Loucy (cell line): ENCODE measurements at regions not wholly inside any gene's neighbourhood (a gene's known extent, or its start where the extent isn't known, plus 50 kb on each side); places are given as distances from the start of the nearest gene placed in this dataset.

Source experiments
- H2AFZ ChIP-seq: fragments of 200-600 bp; sonication (generic); 2 replicates; pipeline ENCODE4 v1.6.0; 2016; ENCODE audit warnings: antibody characterized with exemption, mild to moderate bottlenecking, low read length, moderate library complexity
- H3F3A ChIP-seq: fragments of 200-600 bp; 2 replicates; pipeline ENCODE4 v1.6.0; 2016; ENCODE audit warnings: antibody characterized with exemption, low read depth, mild to moderate bottlenecking
- H3K27me3 ChIP-seq: fragments of 200-600 bp; sonication (generic); 2 replicates; pipeline ENCODE4 v1.6.1; 2014; ENCODE audit warnings: low read length, mild to moderate bottlenecking; ENCODE audit not compliant: insufficient read depth, poor library complexity, severe bottlenecking
- H3K36me3 ChIP-seq: fragments of 200-600 bp; sonication (generic); 2 replicates; pipeline ENCODE4 v1.6.1; 2016; ENCODE audit warnings: low read length; ENCODE audit not compliant: insufficient read depth
- H3K4me1 ChIP-seq: fragments of 200-600 bp; sonication (generic); 2 replicates; pipeline ENCODE4 v1.5.1; 2014; ENCODE audit warnings: low read length, mild to moderate bottlenecking; ENCODE audit not compliant: insufficient read depth, poor library complexity, severe bottlenecking
- H3K4me2 ChIP-seq: fragments of 200-600 bp; sonication (generic); 2 replicates; pipeline ENCODE4 v1.6.0; 2014; ENCODE audit warnings: antibody characterized with exemption, low read length, low read depth, mild to moderate bottlenecking; ENCODE audit not compliant: poor library complexity, severe bottlenecking
- H3K4me3 ChIP-seq: fragments of 200-600 bp; sonication (generic); 2 replicates; pipeline ENCODE4 v1.5.1; 2014; ENCODE audit warnings: low read length, mild to moderate bottlenecking, mixed read lengths; ENCODE audit not compliant: poor library complexity, severe bottlenecking
- H3K79me2 ChIP-seq: fragments of 200-600 bp; sonication (generic); 2 replicates; pipeline ENCODE4 v1.6.1; 2014; ENCODE audit warnings: low read length; ENCODE audit not compliant: insufficient read depth
- H3K9ac ChIP-seq: fragments of 200-600 bp; sonication (generic); 2 replicates; pipeline ENCODE4 v1.6.0; 2014; ENCODE audit warnings: mild to moderate bottlenecking, low read depth, low read length, moderate library complexity; ENCODE audit not compliant: poor library complexity, severe bottlenecking
- H3K9me2 ChIP-seq: fragments of 200-600 bp; sonication (generic); replicated peaks from 2 replicates; pipeline ENCODE4 v1.6.1; 2016; ENCODE audit warnings: low read depth, low read length, mixed read lengths
- H3K9me3 ChIP-seq: fragments of 200-600 bp; sonication (generic); 2 replicates; pipeline ENCODE4 v1.6.1; 2014; ENCODE audit warnings: mild to moderate bottlenecking, antibody characterized with exemption, low read length, low read depth; ENCODE audit not compliant: insufficient read depth
- H4K20me1 ChIP-seq: fragments of 200-600 bp; sonication (generic); 2 replicates; pipeline ENCODE4 v1.6.0; 2014; ENCODE audit warnings: antibody characterized with exemption, low read length, mild to moderate bottlenecking; ENCODE audit not compliant: insufficient read depth, poor library complexity, severe bottlenecking
- EZH2phosphoT487 ChIP-seq: fragments of 200-600 bp; IDR thresholded peaks from 2 replicates; pipeline ENCODE4 v1.6.1; 2018; ENCODE audit warnings: antibody characterized with exemption, mild to moderate bottlenecking, moderate library complexity, borderline replicate concordance
- TF ChIP-seq, protein P1 (sequence below): fragments of 200-600 bp; sonication (generic); conservative IDR thresholded peaks from 2 replicates; pipeline ENCODE4 v1.5.1; 2014; ENCODE audit warnings: mild to moderate bottlenecking, antibody characterized with exemption, low read length

GRCh38 chr14:55761651-55762050 lies 181.6 kb downstream of the KTN1 start:
- H3F3A ChIP-seq = no peaks in the 10 kb centered on the region
- no peak overlapping the region for H3K4me3 ChIP-seq
- no peaks in the 10 kb centered on the region for H3K4me1 ChIP-seq
- no peaks in the 10 kb centered on the region for H3K9me2 ChIP-seq
- H3K27me3 ChIP-seq = no peaks in the 10 kb centered on the region
- H2AFZ ChIP-seq = no peak overlapping the region
- no peaks in the 10 kb centered on the region for H3K79me2 ChIP-seq
- no peaks in the 10 kb centered on the region for H4K20me1 ChIP-seq
- H3K36me3 ChIP-seq = no peaks in the 10 kb centered on the region
- H3K9ac ChIP-seq = no peak overlapping the region
- H3K9me3 ChIP-seq = no peaks in the 10 kb centered on the region
- TF ChIP-seq EZH2phosphoT487 = no peak
- TF ChIP-seq, protein P1, sequence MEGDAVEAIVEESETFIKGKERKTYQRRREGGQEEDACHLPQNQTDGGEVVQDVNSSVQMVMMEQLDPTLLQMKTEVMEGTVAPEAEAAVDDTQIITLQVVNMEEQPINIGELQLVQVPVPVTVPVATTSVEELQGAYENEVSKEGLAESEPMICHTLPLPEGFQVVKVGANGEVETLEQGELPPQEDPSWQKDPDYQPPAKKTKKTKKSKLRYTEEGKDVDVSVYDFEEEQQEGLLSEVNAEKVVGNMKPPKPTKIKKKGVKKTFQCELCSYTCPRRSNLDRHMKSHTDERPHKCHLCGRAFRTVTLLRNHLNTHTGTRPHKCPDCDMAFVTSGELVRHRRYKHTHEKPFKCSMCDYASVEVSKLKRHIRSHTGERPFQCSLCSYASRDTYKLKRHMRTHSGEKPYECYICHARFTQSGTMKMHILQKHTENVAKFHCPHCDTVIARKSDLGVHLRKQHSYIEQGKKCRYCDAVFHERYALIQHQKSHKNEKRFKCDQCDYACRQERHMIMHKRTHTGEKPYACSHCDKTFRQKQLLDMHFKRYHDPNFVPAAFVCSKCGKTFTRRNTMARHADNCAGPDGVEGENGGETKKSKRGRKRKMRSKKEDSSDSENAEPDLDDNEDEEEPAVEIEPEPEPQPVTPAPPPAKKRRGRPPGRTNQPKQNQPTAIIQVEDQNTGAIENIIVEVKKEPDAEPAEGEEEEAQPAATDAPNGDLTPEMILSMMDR = no peak
- no peak overlapping the region for H3K4me2 ChIP-seq

DNA sequence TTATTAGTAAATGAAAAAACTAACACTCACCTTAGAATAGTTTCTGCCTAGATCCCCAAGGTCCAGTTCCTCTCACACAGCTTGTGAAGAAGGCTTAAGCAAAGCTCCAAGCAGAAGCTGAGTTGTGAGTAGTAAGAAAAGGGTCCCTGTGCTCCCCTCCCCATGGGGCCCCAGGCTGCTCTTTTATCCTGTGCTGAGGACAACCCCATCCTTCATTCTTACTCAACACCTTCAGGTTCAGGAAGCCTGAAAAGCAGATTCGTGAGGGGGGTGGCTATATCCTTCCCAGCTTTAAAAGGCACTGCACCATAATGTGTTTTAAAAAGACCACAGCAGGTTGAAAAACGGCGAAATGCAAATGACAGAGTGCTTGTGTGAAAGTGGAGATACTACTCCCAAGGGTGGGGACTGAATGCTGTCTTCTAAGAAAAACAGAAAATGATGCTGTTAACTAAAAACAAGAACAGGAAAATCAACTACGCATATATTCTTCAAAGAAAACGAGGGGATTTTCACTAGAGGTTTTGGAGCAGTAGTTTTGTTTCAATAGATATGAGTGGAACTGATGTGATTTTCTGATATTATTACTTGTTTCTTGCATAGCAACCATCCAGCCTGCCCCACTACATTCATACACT lies 182.7 kb downstream of the KTN1 start:
- Histone ChIP-seq H4K20me1 (no peaks in the 10 kb centered on the region), H3K4me1 (no peaks in the 10 kb centered on the region), H3F3A (no peaks in the 10 kb centered on the region), H3K4me2 (no peak overlapping the region), H2AFZ (no peak overlapping the region), H3K36me3 (no peaks in the 10 kb centered on the region), H3K79me2 (no peaks in the 10 kb centered on the region), H3K27me3 (no peaks in the 10 kb centered on the region), H3K4me3 (no peak overlapping the region), H3K9me3 (no peaks in the 10 kb centered on the region), H3K9ac (no peak overlapping the region), H3K9me2 (no peaks in the 10 kb centered on the region)
- no peak for TF ChIP-seq EZH2phosphoT487
- TF ChIP-seq, protein P1 = no peak

DNA sequence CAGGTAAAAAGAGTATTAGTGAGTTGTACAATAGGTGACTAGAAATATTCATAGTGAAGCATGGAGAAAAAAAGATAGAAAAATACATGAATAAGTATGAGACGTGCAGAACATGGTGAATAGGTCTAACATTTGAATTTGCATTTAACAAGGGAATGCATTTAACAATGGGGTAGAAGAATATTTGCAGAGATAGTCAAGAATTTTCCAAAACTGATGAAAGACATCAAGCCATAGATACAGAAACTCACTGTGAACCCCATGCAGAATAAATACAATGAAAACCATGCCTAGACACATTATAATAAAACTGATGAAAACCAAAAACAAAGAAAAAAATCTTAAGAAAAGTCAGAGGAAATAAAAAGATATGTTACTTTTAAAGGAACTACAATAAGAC lies 184.8 kb downstream of the KTN1 start:
- Histone ChIP-seq H3K79me2 (no peaks in the 10 kb centered on the region), H3F3A (no peaks in the 10 kb centered on the region), H3K4me3 (no peak overlapping the region), H3K27me3 (no peaks in the 10 kb centered on the region), H3K4me2 (no peak overlapping the region), H4K20me1 (no peaks in the 10 kb centered on the region), H3K9ac (no peak overlapping the region), H3K9me3 (no peaks in the 10 kb centered on the region), H3K36me3 (no peaks in the 10 kb centered on the region), H2AFZ (no peak overlapping the region), H3K4me1 (no peaks in the 10 kb centered on the region), H3K9me2 (no peaks in the 10 kb centered on the region)
- TF ChIP-seq, protein P1 = no peak
- TF ChIP-seq EZH2phosphoT487 = no peak
